GM20431 (cell line): ENCODE measurements at regions not wholly inside any gene's neighbourhood (a gene's known extent, or its start where the extent isn't known, plus 50 kb on each side); places are given as distances from the start of the nearest gene placed in this dataset.

Experiments
- in situ Hi-C: fragments of 300-500 bp; cut with MseI, MboI; formaldehyde crosslinking; loops from one replicate; pipeline ENCODE4 v1.15.0; 2020; ENCODE audit warnings: low sequenced_read_pairs; ENCODE audit not compliant: unreplicated experiment

- in situ Hi-C loops = no loop called here
Measured at GRCh38 chr13:80239116-80239515, 101.8 kb downstream of the SPRY2 start.

- in situ Hi-C loops = no loop called here
Measured at GRCh38 chr13:80237646-80238045, 103.3 kb downstream of the SPRY2 start.

GRCh38 chr13:80235967-80236302 is 105.0 kb downstream of the SPRY2 start:
- in situ Hi-C loops = no loop called here

- in situ Hi-C loops = no loop called here
Measured at GRCh38 chr13:80235166-80235966, 105.6 kb downstream of the SPRY2 start.

- in situ Hi-C loops = no loop called here
Measured at GRCh38 chr13:80227645-80228044, 113.3 kb downstream of the SPRY2 start.

- in situ Hi-C loops = no loop called here
Measured at GRCh38 chr13:80226645-80227044, 114.3 kb downstream of the SPRY2 start.

- in situ Hi-C loops = no loop called here
Measured at GRCh38 chr13:80224468-80224867, 116.5 kb downstream of the SPRY2 start.

- in situ Hi-C loops = no loop called here
Measured at GRCh38 chr13:80217614-80218456, 123.1 kb downstream of the SPRY2 start.

GRCh38 chr13:80215368-80215767 is 125.6 kb downstream of the SPRY2 start:
- in situ Hi-C loops = no loop called here

GRCh38 chr13:80214521-80214991 is 126.4 kb downstream of the SPRY2 start:
- in situ Hi-C loops = no loop called here

GRCh38 chr13:80214050-80214449 is 126.9 kb downstream of the SPRY2 start:
- in situ Hi-C loops = no loop called here

GRCh38 chr13:80213201-80213600 is 127.7 kb downstream of the SPRY2 start:
- in situ Hi-C loops = no loop called here

- in situ Hi-C loops = no loop called here
Measured at GRCh38 chr13:80211566-80211965, 129.4 kb downstream of the SPRY2 start.

GRCh38 chr13:80204642-80205041 is 136.3 kb downstream of the SPRY2 start:
- in situ Hi-C loops = no loop called here

GRCh38 chr13:80203496-80203895 is 137.4 kb downstream of the SPRY2 start:
- in situ Hi-C loops = no loop called here

- in situ Hi-C loops = no loop called here
Measured at GRCh38 chr13:80201694-80202468, 139.0 kb downstream of the SPRY2 start.

- in situ Hi-C loops = no loop called here
Measured at GRCh38 chr13:80199585-80200292, 141.2 kb downstream of the SPRY2 start.

GRCh38 chr13:80199067-80199466 is 141.9 kb downstream of the SPRY2 start:
- in situ Hi-C loops = no loop called here

GRCh38 chr13:80196756-80197155 is 144.2 kb downstream of the SPRY2 start:
- in situ Hi-C loops = no loop called here

GRCh38 chr13:80195649-80196048 is 145.3 kb downstream of the SPRY2 start:
- in situ Hi-C loops = no loop called here
